Left lung (tissue), 4 donors: ENCODE measurements at regions not wholly inside any gene's neighbourhood (a gene's known extent, or its start where the extent isn't known, plus 50 kb on each side); places are given as distances from the start of the nearest gene placed in this dataset.

Source experiments
- ATAC-seq: fragments of 200-7000 bp; cut with Tn5 transposase; one replicate; pipeline ENCODE4 v1.9.1; 2020; ENCODE audit warnings: moderate library complexity
- DNase-seq, 4 donors: peaks; one replicate each; pipeline ENCODE4 v3.0.0-alpha.2; 2013 to 2020
- H3K27ac ChIP-seq, 2 donors: fragments of 200-600 bp; sonication (generic) in 1 of 2; one replicate each; pipeline versions ENCODE4 v1.5.0 to v1.8.0; 2020 to 2021
- H3K27me3 ChIP-seq, 2 donors: fragments of 200-600 bp; sonication (generic) in 1 of 2; one replicate each; pipeline versions ENCODE4 v1.5.0 to v1.8.0; 2020 to 2021
- H3K36me3 ChIP-seq, 2 donors: fragments of 200-600 bp; sonication (generic) in 1 of 2; one replicate each; pipeline versions ENCODE4 v1.5.0 to v1.8.0; 2020 to 2021
- H3K4me1 ChIP-seq, 2 donors: fragments of 200-600 bp; one replicate each; pipeline ENCODE4 v1.8.0; 2021
- H3K4me3 ChIP-seq, 2 donors: fragments of 200-600 bp; sonication (generic) in 1 of 2; one replicate each; pipeline versions ENCODE4 v1.5.0 to v1.8.0; 2020 to 2021; ENCODE audit warnings: mild to moderate bottlenecking in 1 of 2
- H3K9me3 ChIP-seq, 2 donors: fragments of 200-600 bp; sonication (generic) in 1 of 2; one replicate each; pipeline versions ENCODE4 v1.5.0 to v1.8.0; 2020 to 2021
- intact Hi-C, 2 donors: fragments of 100-400 bp; cut with DNase I; formaldehyde crosslinking; loops; one replicate each; pipeline versions ENCODE4 v1.11.2 to v1.14.2; 2022
- TF ChIP-seq, protein P1 (sequence below), 2 donors: fragments of 200-600 bp; sonication (generic) in 1 of 2; IDR thresholded peaks; one replicate each; pipeline versions ENCODE4 v1.5.0 to v1.8.0; 2021; ENCODE audit warnings: antibody characterized with exemption in 2 of 2
- donor health status: DM: no; HTN: yes; CAD: no.
- donor health status: DM: no; HTN: no; CAD: no.

DNA sequence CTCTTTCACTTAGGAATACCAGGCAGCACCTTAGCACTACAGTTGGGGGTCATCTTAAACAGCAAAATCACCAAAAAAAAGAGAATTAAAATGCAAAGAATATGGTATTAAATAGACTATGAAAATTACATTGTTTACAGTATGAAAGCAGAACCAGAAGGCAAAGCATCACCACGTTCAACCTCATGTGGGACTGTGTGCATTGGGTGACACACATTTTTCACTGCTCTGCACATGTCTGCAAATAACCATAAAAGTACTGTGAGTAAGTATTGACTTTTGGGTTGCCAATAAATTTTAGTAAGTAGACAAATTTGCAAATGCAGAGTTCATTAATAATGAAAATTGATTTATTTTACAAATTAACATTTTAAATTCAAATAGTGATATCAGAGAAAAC, 232.1 kb upstream of the ZWINT start:
- H3K27ac ChIP-seq, result no peak overlapping the region
- DNase-seq, result no peak
- no peaks in the 10 kb centered on the region for H3K36me3 ChIP-seq
- H3K9me3 ChIP-seq, result no peaks in the 10 kb centered on the region
- H3K4me3 ChIP-seq, result no peak overlapping the region
- no peaks in the 10 kb centered on the region for H3K4me1 ChIP-seq
- no peak for ATAC-seq
- TF ChIP-seq, protein P1, sequence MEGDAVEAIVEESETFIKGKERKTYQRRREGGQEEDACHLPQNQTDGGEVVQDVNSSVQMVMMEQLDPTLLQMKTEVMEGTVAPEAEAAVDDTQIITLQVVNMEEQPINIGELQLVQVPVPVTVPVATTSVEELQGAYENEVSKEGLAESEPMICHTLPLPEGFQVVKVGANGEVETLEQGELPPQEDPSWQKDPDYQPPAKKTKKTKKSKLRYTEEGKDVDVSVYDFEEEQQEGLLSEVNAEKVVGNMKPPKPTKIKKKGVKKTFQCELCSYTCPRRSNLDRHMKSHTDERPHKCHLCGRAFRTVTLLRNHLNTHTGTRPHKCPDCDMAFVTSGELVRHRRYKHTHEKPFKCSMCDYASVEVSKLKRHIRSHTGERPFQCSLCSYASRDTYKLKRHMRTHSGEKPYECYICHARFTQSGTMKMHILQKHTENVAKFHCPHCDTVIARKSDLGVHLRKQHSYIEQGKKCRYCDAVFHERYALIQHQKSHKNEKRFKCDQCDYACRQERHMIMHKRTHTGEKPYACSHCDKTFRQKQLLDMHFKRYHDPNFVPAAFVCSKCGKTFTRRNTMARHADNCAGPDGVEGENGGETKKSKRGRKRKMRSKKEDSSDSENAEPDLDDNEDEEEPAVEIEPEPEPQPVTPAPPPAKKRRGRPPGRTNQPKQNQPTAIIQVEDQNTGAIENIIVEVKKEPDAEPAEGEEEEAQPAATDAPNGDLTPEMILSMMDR (IDR thresholded peaks at IDR 0.05), result no peak
- H3K27me3 ChIP-seq, result no peaks in the 10 kb centered on the region
- intact Hi-C loops, result no loop called here

DNA sequence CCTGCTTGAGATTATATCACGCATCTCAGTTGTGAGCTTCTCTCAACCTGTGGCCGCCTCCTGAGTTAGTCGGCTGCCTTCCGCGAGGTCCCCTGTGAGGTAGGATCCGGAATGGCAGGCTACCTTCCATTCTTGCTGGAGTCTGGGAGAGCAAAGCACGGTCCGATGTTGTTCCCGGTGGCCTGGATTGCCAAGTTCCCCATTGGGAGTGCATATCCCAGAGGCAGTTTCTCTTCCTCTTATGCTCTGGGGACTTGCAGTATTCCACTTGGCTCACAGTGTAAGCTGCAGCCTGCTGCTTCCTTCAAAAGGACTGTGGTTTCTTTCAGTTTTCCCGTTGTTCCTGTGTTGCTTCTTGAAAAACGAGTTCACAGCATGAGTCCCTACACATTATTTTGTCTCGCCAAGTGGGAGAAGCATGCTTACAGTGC, 225.4 kb upstream of the ZWINT start:
- DNase-seq (peak in 1 of 4 donors; percentile 10), ATAC-seq (no peak)
- no peaks in the 10 kb centered on the region for H3K4me1 ChIP-seq
- intact Hi-C loops, result no loop called here
- no peaks in the 10 kb centered on the region for H3K27me3 ChIP-seq
- H3K36me3 ChIP-seq, result no peaks in the 10 kb centered on the region
- no peaks in the 10 kb centered on the region for H3K9me3 ChIP-seq
- TF ChIP-seq, protein P1 (IDR thresholded peaks at IDR 0.05), result no peak
- no peak overlapping the region for H3K27ac ChIP-seq
- H3K4me3 ChIP-seq, result no peak overlapping the region

DNA sequence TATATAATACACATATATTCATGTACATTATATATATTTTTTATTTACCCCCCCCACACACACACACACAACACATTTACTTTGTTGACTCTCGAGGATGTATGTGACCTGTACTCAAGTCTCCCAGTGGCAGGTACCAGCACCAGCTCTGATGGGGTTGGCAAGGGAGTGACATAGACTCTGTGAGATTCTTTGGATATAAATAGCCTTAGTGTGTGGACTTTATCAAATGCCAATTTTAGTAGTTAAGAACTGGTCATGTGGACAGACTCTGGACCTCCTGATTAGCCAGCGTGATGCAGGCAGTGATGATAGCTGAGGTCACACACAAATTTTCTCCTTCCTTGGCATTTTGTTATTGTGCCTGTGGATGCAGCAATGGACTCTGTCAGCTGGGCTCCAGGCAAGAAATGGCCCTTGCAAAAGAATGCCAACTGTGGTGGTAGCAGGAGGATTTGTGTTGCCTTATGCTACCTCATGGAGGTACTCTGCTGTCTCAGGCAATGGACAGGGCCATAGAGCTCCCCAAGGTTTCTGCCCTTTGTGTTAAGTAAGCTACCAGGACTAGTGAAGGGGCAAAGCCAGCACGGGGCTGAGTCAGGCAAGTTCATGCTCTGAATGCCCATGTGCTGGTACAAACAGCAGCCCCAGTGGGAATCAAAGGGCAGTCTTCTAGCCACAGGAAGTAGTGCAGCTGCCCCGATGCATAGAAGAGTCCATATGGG, 224.6 kb upstream of the ZWINT start:
- TF ChIP-seq, protein P1 (IDR thresholded peaks at IDR 0.05), result no peak
- H3K36me3 ChIP-seq, result no peaks in the 10 kb centered on the region
- H3K27ac ChIP-seq, result no peak overlapping the region
- intact Hi-C loops, result no loop called here
- DNase-seq, result no peak
- no peaks in the 10 kb centered on the region for H3K9me3 ChIP-seq
- no peaks in the 10 kb centered on the region for H3K27me3 ChIP-seq
- no peak overlapping the region for H3K4me3 ChIP-seq
- H3K4me1 ChIP-seq, result no peaks in the 10 kb centered on the region
- no peak for ATAC-seq

DNA sequence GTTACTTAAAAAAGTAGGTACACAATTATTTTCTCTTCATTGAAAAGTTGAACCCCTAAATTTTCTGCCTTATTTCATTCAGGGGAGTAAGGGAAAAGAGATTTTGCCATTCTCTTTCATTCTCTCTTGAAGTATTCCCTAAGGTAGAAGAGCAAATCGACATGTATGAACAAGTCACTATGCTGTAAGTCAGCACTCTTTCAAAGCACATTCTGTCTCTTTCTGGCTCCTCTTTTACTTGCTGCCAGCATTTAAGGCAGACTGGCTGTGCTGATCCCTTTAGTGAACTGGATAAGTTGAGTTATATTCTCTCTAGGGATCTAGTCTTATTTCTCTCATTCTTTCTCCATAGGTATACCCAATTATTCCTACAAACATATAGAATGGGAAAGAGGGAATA, 222.3 kb upstream of the ZWINT start:
- Histone ChIP-seq H3K27ac (no peak overlapping the region), H3K4me1 (no peaks in the 10 kb centered on the region), H3K27me3 (no peaks in the 10 kb centered on the region), H3K9me3 (no peaks in the 10 kb centered on the region), H3K36me3 (no peaks in the 10 kb centered on the region), H3K4me3 (no peak overlapping the region)
- ATAC-seq, result no peak
- no peak for DNase-seq
- intact Hi-C loops, result no loop called here
- TF ChIP-seq, protein P1 (IDR thresholded peaks at IDR 0.05), result no peak

DNA sequence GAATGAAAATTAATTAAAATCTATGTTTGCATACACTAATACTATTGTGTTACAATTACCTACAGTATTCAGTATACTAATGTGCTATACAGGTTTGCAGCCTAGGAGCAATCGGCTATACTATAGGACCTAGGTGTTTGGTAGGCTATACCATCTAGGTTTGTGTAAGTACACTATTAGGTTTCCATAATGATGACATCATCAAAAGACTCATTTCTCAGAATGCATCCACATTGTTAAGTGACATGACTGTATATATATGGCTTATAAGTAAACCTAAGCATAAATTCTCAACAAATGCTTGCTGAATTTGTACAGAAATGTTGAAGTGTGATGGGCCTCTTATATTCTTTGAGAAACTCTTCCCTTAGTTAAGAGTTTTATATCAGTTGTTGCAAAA, 206.5 kb upstream of the ZWINT start:
- H3K27ac ChIP-seq, result no peak overlapping the region
- TF ChIP-seq, protein P1 (IDR thresholded peaks at IDR 0.05), result no peak
- no peak overlapping the region for H3K4me3 ChIP-seq
- H3K36me3 ChIP-seq, result no peaks in the 10 kb centered on the region
- intact Hi-C loops, result no loop called here
- no peaks in the 10 kb centered on the region for H3K27me3 ChIP-seq
- DNase-seq (no peak), ATAC-seq (no peak)
- H3K9me3 ChIP-seq, result peaks cover 0 to 15% of the 10 kb centered on the region in 2 donors
- no peaks in the 10 kb centered on the region for H3K4me1 ChIP-seq
